ENCODE measurements at regions not wholly inside any gene's neighbourhood (a gene's known extent, or its start where the extent isn't known, plus 50 kb on each side); places are given as distances from the start of the nearest gene placed in this dataset.

DNA sequence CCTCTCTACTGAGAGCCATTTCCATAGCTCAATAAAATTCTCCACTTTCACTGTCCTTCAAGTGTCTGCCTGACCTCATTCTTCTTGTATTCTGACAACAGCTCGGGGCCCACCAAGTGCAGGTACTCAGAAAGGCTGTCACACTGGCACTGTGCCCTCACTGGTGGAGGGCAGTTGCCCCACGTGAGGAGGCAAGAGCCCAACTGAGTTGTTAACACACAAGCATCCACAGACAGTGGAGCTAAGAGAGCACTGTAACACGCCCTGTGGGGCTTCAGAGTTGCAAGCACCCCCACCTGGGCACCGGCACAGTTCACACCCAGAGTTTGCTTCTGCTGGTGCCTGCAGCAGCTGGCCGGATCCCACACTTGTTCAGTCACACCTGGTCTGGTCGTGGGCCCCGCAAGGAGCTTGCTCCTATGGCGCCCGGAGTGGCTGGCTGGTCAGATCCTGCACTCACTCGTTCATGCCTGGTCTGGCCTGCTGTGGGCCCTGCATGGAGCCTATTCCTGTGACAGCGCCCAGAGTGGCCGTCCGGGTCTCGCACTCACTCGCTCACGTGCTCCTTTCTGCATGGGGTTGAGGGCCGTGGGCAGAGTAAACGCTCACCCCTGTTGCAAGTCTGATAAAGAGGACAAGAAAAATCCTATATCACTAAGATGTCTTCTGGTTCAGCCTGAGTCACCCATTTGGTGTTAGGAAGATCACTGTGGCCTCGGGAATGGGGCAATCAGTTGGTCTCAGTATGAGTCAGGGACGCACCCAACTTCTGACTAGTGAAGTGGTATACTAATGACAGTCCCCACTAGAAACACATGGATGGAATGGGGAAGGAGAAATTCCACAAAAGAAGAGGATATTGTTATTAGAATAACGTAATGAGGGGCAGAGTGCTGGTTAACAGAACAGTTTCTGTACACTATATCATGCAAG lies 87.0 kb upstream of the CCNH start:
- no peak for DNase-seq

Measured in activated CD8-positive, alpha-beta memory T cell treated with anti-CD3 and anti-CD28 coated beads, Interleukin-2, amount 50 U/mL, for 4 hours (primary cell).